ENCODE measurements at regions not wholly inside any gene's neighbourhood (a gene's known extent, or its start where the extent isn't known, plus 50 kb on each side); places are given as distances from the start of the nearest gene placed in this dataset.
"Not testable (repeated sequence)": the region's sequence is repeated elsewhere in the genome, so short reads cannot be mapped to it uniquely, and the experiment has no call there.

DNA sequence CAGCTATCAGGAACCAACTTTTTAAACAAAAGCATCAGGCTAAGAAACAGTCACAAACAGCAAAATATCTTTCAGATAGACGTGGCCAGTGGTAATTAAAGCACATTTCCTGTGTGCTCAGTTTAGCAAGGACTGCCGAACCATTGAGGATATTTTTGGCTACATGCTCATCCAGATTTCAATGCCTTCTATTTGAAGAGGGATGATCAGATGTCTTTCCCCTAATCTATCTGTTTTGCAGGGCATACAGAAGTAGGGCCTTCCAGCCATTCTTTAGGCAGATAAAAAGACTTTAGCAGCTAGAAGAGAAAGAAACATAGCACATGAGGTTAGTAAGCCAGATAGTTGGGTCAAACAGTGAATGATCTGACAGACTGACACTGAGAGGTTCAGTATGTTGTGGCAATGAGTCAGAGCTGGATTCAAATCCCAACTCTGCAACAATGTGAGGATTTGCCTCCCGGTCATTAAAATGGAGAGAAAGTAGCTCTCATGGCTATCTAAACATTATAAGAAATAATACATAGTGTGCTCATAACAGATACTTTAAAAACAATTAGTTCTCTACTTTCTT, 100.0 kb upstream of the PRKG2 start:
- Histone ChIP-seq H3K27me3 (ENCODE audit: insufficient read depth, low read depth, severe bottlenecking) (no peaks in the 10 kb centered on the region), H3K9me3 (ENCODE audit: severe bottlenecking) (no peaks in the 10 kb centered on the region), H3K27ac (no peak overlapping the region), H3K36me3 (no peaks in the 10 kb centered on the region), H3K4me3 (ENCODE audit: low read depth, low read length) (no peak overlapping the region)
- TF ChIP-seq, protein P1, sequence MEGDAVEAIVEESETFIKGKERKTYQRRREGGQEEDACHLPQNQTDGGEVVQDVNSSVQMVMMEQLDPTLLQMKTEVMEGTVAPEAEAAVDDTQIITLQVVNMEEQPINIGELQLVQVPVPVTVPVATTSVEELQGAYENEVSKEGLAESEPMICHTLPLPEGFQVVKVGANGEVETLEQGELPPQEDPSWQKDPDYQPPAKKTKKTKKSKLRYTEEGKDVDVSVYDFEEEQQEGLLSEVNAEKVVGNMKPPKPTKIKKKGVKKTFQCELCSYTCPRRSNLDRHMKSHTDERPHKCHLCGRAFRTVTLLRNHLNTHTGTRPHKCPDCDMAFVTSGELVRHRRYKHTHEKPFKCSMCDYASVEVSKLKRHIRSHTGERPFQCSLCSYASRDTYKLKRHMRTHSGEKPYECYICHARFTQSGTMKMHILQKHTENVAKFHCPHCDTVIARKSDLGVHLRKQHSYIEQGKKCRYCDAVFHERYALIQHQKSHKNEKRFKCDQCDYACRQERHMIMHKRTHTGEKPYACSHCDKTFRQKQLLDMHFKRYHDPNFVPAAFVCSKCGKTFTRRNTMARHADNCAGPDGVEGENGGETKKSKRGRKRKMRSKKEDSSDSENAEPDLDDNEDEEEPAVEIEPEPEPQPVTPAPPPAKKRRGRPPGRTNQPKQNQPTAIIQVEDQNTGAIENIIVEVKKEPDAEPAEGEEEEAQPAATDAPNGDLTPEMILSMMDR (IDR thresholded peaks at IDR 0.05; ENCODE audit: low read depth, low read length): no peak
- no peak for DNase-seq

DNA sequence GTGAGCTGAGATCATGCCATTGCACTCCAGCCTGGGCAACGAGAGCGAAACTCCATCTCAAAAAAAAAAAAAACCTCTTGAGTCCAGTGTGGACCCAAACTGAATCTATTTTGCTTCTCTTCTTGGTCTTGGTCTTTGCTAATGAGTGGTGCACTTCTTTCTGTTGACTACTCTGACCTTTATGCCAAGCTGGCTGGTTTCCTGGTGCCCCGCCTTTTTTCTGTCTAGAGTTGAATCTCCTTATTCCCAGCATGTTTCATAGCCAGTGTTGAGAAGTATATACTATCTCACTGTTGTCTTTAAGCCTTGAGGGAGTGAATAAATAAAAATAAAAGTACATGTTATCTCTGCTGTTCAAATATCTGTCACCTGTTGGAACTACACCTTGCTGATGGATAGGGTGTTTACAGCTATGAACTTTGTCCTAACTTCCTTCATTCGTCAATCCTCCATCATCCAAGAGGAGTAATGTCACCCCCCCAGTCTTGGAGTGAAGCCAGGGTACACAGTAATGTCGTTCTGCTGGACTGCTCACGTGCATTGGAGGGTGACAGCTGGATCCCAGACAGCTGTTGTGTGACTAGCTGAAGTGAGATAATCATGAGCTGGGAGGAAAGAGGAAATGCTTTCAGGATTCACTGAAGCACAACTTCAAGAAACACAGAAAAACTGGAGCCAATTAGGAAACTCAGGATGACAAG, 99.3 kb upstream of the PRKG2 start:
- Histone ChIP-seq H3K27ac (no peak overlapping the region), H3K27me3 (ENCODE audit: insufficient read depth, low read depth, severe bottlenecking) (no peaks in the 10 kb centered on the region), H3K9me3 (ENCODE audit: severe bottlenecking) (peaks cover 3% of the 10 kb centered on the region), H3K4me3 (ENCODE audit: low read depth, low read length) (no peak overlapping the region), H3K36me3 (no peaks in the 10 kb centered on the region)
- no peak for DNase-seq
- TF ChIP-seq, protein P1 (IDR thresholded peaks at IDR 0.05; ENCODE audit: low read depth, low read length): no peak

DNA sequence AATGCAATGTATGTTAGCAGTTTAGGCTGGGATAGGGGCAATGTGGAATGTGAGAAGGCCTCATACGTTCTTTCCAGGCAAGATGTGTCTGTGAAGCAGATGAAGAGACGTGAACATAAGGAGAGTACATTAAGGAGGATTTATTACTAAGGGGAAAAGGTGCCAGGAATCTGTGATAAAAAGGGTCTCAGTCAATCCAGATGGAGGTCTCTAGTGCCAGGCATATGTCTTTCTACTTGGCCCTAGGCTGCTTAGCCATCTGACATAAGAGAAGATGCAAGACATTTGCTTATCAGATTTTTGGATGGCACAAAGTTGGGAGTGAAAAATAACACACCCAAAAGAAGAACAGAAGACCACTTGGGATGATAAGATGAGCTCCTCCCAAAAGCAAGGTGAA, 93.0 kb upstream of the PRKG2 start:
- no peaks in the 10 kb centered on the region for H3K36me3 ChIP-seq
- H3K9me3 ChIP-seq (ENCODE audit: severe bottlenecking): peaks cover 3% of the 10 kb centered on the region
- TF ChIP-seq, protein P1 (IDR thresholded peaks at IDR 0.05; ENCODE audit: low read depth, low read length): no peak
- H3K27me3 ChIP-seq (ENCODE audit: insufficient read depth, low read depth, severe bottlenecking): no peaks in the 10 kb centered on the region
- no peak for DNase-seq
- no peak overlapping the region for H3K4me3 ChIP-seq (ENCODE audit: low read depth, low read length)
- H3K27ac ChIP-seq: no peak overlapping the region

DNA sequence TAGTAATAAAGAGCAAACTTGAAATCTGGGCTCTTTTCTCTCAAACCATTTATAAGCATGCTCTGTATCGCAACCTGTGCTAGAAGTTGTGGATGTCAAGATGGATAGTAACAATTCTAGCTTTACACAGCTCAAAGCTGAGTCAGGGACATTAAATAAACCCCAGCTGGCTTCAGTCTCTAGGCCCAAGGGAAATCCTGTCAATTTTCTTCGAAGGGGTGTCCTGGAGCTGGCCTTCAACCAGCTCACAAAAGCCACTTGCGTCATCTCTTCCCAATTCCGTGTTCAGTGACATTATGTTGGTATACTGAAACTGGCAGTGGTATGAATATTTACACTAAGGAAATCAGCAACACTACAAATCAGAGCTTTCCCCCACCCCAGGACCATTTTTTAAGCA, 89.8 kb upstream of the PRKG2 start:
- peaks cover 3% of the 10 kb centered on the region for H3K9me3 ChIP-seq (ENCODE audit: severe bottlenecking)
- no peaks in the 10 kb centered on the region for H3K27me3 ChIP-seq (ENCODE audit: insufficient read depth, low read depth, severe bottlenecking)
- TF ChIP-seq, protein P1 (IDR thresholded peaks at IDR 0.05; ENCODE audit: low read depth, low read length): no peak
- H3K4me3 ChIP-seq (ENCODE audit: low read depth, low read length): no peak overlapping the region
- no peaks in the 10 kb centered on the region for H3K36me3 ChIP-seq
- DNase-seq: no peak
- H3K27ac ChIP-seq: no peak overlapping the region

DNA sequence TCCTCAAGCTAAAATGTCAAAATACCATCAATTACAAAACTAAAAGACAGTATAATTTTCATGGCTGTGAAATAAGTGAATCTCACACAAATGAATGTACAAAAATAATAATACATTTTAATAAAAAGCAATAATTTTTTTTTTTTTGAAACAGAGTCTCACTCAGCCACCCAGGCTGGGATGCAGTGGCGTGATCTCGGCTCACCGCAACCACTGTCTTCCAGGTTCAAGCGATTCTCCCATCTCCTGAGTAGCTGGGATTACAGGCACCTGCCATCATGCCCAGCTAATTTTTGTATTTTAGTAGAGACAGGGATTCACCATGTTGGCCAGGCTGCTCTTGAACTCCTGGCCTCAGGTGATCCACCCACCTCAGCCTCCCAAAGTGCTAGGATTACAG, 85.3 kb upstream of the PRKG2 start:
- not testable (repeated sequence) for H3K27me3 ChIP-seq (ENCODE audit: insufficient read depth, low read depth, severe bottlenecking); H3K4me3 ChIP-seq (ENCODE audit: low read depth, low read length); H3K36me3 ChIP-seq; DNase-seq; H3K27ac ChIP-seq; H3K9me3 ChIP-seq (ENCODE audit: severe bottlenecking)

DNA sequence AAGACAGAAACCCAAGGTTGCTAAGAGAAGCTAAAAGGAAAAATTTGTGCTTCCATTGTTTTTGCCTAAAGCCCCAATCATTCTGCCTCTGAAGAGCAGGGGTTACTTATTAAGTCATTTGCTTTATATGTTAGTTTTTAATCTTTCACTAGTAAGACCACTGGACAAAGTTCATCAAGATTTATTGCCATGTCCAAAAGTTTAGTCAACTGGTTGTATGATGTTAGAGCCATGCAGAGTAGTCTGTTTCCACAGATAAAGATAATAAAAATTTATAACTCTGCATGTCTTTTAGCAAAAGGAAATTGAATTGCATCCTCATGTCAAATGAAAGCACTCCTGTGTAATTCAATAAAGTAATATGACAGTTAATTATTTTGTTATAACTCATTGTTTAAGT, 75.8 kb upstream of the PRKG2 start:
- Histone ChIP-seq H3K27ac (no peak overlapping the region), H3K27me3 (ENCODE audit: insufficient read depth, low read depth, severe bottlenecking) (no peaks in the 10 kb centered on the region), H3K4me3 (ENCODE audit: low read depth, low read length) (no peak overlapping the region), H3K9me3 (ENCODE audit: severe bottlenecking) (no peaks in the 10 kb centered on the region), H3K36me3 (no peaks in the 10 kb centered on the region)
- TF ChIP-seq, protein P1 (IDR thresholded peaks at IDR 0.05; ENCODE audit: low read depth, low read length): no peak
- DNase-seq: no peak

All from WERI-Rb-1 (cell line).